Adrenal gland (tissue), 9 donors: ENCODE measurements at regions not wholly inside any gene's neighbourhood (a gene's known extent, or its start where the extent isn't known, plus 50 kb on each side); places are given as distances from the start of the nearest gene placed in this dataset.

Experiments used
- DNase-seq, 7 donors: peaks; one replicate each; pipeline ENCODE4 v3.0.0-alpha.2; 2019 to 2020
- H3K27ac ChIP-seq, 5 donors: fragments of 200-600 bp; sonication (generic) in 4 of 5; 1 replicate in 3 of 5; 2 replicates in 2 of 5; pipeline versions ENCODE4 v1.5.1 to v1.8.0; 2016 to 2020; ENCODE audit warnings: mild to moderate bottlenecking in 1 of 5
- H3K27me3 ChIP-seq: fragments of 200-600 bp; 2 replicates; pipeline ENCODE4 v1.8.0; 2021
- H3K36me3 ChIP-seq, 2 donors: fragments of 200-600 bp; replicated peaks in 1 of 2; 1 replicate in 1 of 2; 2 replicates in 1 of 2; pipeline versions ENCODE4 v1.5.1 to v1.8.0; 2018 to 2022
- H3K4me1 ChIP-seq, 2 donors: fragments of 200-600 bp; replicated peaks in 1 of 2; 1 replicate in 1 of 2; 2 replicates in 1 of 2; pipeline versions ENCODE4 v1.5.1 to v1.8.0; 2018 to 2021
- H3K4me3 ChIP-seq, 4 donors: fragments of 200-600 bp; sonication (generic) in 3 of 4; one replicate each; pipeline ENCODE4 v1.5.1; 2016 to 2018
- H3K9me3 ChIP-seq, 3 donors: fragments of 200-600 bp; sonication (generic) in 1 of 3; replicated peaks in 1 of 3; 1 replicate in 2 of 3; 2 replicates in 1 of 3; pipeline versions ENCODE4 v1.5.1 to v1.8.0; 2016 to 2021
- CTCF ChIP-seq, 6 experiments: fragments of 450-650 bp in 4 of 6; fragments of 200-600 bp in 2 of 6; sonication (generic) in 1 of 6; IDR thresholded peaks; 1 replicate in 5 of 6; 2 replicates in 1 of 6; pipeline versions ENCODE4 v1.5.1 to v1.8.0; 2016 to 2021; ENCODE audit warnings: antibody characterized with exemption in 6 of 6, mild to moderate bottlenecking in 2 of 6, moderate library complexity in 1 of 6
- POLR2A ChIP-seq, 2 donors: fragments of 450-650 bp; IDR thresholded peaks; one replicate each; pipeline ENCODE4 v1.6.1; 2017; ENCODE audit warnings: antibody characterized with exemption in 2 of 2, mild to moderate bottlenecking in 2 of 2, moderate library complexity in 1 of 2
- WGBS, 4 donors: extraction: QIAGEN DNeasy Blood & Tissue Kit in 2 of 4; methylation state at CpG; one replicate each; pipeline versions ENCODE4 v1.1.5 to v1.1.7; 2013 to 2017; 5-methylcytosine and 5-hydroxymethylcytosine counted together
- intact Hi-C, 2 donors: fragments of 100-400 bp; cut with DNase I; formaldehyde crosslinking; loops; one replicate each; pipeline versions ENCODE4 v1.14.1 to v1.15.0; 2022 to 2023
- donor health status: healthy with polysubstance abuse.
- donor health status: Bipolar disorder and iron deficiency.
- donor health status: DM: yes; HTN: yes; CAD: no.
- donor health status: DM: no; HTN: no; CAD: no.
- donor health status: DM: no; HTN: no; CAD: no.

- Histone ChIP-seq H3K4me1 (no peaks in the 10 kb centered on the region), H3K27ac (no peak overlapping the region), H3K36me3 (no peaks in the 10 kb centered on the region), H3K4me3 (no peak overlapping the region), H3K27me3 (no peaks in the 10 kb centered on the region), H3K9me3 (no peaks in the 10 kb centered on the region)
- 0 to 34% (median 1%) methylated on average over 2 of the region's 2 CpGs for WGBS, 4 donors
- TF ChIP-seq POLR2A (IDR thresholded peaks at IDR 0.05) (no peak), CTCF (IDR thresholded peaks at IDR 0.05) (no peak)
- intact Hi-C loops = no loop called here
- DNase-seq = no peak
Observed at GRCh38 chr12:27875677-27876076, 95.6 kb upstream of the MANSC4 start.

GRCh38 chr12:27873010-27873409 lies 93.0 kb upstream of the MANSC4 start:
- intact Hi-C loops = no loop called here
- Histone ChIP-seq H3K27me3 (no peaks in the 10 kb centered on the region), H3K9me3 (no peaks in the 10 kb centered on the region), H3K36me3 (no peaks in the 10 kb centered on the region), H3K27ac (no peak overlapping the region), H3K4me3 (no peak overlapping the region), H3K4me1 (no peaks in the 10 kb centered on the region)
- no peak for DNase-seq
- WGBS, 4 donors = 88 to 97% (median 94%) methylated on average over 5 to 6 of the region's 6 CpGs
- no peak for TF ChIP-seq POLR2A (IDR thresholded peaks at IDR 0.05)
- TF ChIP-seq CTCF (IDR thresholded peaks at IDR 0.05) = no peak

- DNase-seq = no peak
- H3K4me3 ChIP-seq = no peak overlapping the region
- H3K27ac ChIP-seq = no peak overlapping the region
- TF ChIP-seq POLR2A (IDR thresholded peaks at IDR 0.05) (no peak), CTCF (IDR thresholded peaks at IDR 0.05) (no peak)
- WGBS, 4 donors = 71 to 81% (median 75%) methylated on average over 3 of the region's 3 CpGs
- H3K9me3 ChIP-seq = no peaks in the 10 kb centered on the region
- no peaks in the 10 kb centered on the region for H3K4me1 ChIP-seq
- intact Hi-C loops = no loop called here
- H3K36me3 ChIP-seq = no peaks in the 10 kb centered on the region
- no peaks in the 10 kb centered on the region for H3K27me3 ChIP-seq
Observed at GRCh38 chr12:27871946-27872345, 91.9 kb upstream of the MANSC4 start.

GRCh38 chr12:27870939-27871338 lies 90.9 kb upstream of the MANSC4 start:
- Histone ChIP-seq H3K9me3 (no peaks in the 10 kb centered on the region), H3K27ac (no peak overlapping the region), H3K4me1 (no peaks in the 10 kb centered on the region), H3K27me3 (no peaks in the 10 kb centered on the region), H3K4me3 (no peak overlapping the region), H3K36me3 (no peaks in the 10 kb centered on the region)
- intact Hi-C loops = no loop called here
- no peak for DNase-seq
- TF ChIP-seq CTCF (IDR thresholded peaks at IDR 0.05) (no peak), POLR2A (IDR thresholded peaks at IDR 0.05) (no peak)
- 80 to 90% (median 81%) methylated on average over 4 of the region's 4 CpGs for WGBS, 4 donors
